Progenitor cell of endocrine pancreas (in vitro differentiated cells): ENCODE measurements at regions not wholly inside any gene's neighbourhood (a gene's known extent, or its start where the extent isn't known, plus 50 kb on each side); places are given as distances from the start of the nearest gene placed in this dataset.

Source experiments
- DNase-seq: peaks from one replicate; pipeline ENCODE4 v3.0.0; 2021; ENCODE audit warnings: low spot score; ENCODE audit not compliant: unreplicated experiment
- H3K27ac Mint-ChIP-seq: 2 replicates; pipeline ENCODE4 v1.8.0; 2021; ENCODE audit warnings: mild to moderate bottlenecking, moderate library complexity, mixed read lengths
- H3K27me3 Mint-ChIP-seq: 2 replicates; pipeline ENCODE4 v1.8.0; 2021; ENCODE audit warnings: mixed read lengths
- H3K36me3 Mint-ChIP-seq: 2 replicates; pipeline ENCODE4 v1.8.0; 2022; ENCODE audit warnings: mixed read lengths; ENCODE audit not compliant: insufficient read depth
- H3K4me1 Mint-ChIP-seq: 2 replicates; pipeline ENCODE4 v1.8.0; 2021; ENCODE audit warnings: low read depth, mixed read lengths
- H3K4me3 Mint-ChIP-seq: 2 replicates; pipeline ENCODE4 v1.8.0; 2021; ENCODE audit warnings: low read depth, mild to moderate bottlenecking, moderate library complexity, mixed read lengths
- H3K9me3 Mint-ChIP-seq: 2 replicates; pipeline ENCODE4 v1.8.0; 2021; ENCODE audit warnings: low read depth, mixed read lengths
- CTCF ChIP-seq: fragments of 200-600 bp; sonication (generic); IDR thresholded peaks from one replicate; pipeline ENCODE4 v1.5.0; 2021; ENCODE audit warnings: antibody characterized with exemption, mild to moderate bottlenecking; ENCODE audit not compliant: unreplicated experiment

DNA sequence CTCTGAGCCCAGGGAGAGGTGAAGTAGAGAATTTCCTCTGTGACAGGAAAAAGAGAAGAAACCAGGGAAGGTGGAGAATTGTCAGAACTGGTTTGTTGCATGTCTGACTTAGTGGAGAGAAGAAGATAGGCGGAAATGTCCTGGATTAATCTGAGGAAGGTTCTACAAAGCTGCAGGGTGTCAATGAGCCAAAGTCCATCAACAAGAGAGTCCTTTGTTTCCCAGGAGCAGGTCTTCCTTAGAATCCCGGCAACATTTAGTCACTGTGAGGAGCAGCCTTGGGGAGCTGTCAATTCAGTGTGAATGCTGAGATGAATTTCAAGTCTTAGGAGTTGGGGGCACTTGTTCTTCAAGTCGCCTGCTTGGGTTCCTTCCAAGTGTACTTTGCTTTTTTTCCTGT lies 88.4 kb upstream of the CELF4 start:
- H3K36me3 Mint-ChIP-seq, result no peaks in the 10 kb centered on the region
- peaks cover 8% of the 10 kb centered on the region for H3K9me3 Mint-ChIP-seq
- no peak for DNase-seq
- H3K4me1 Mint-ChIP-seq, result no peaks in the 10 kb centered on the region
- peak overlapping the region; percentile 19 for H3K27ac Mint-ChIP-seq
- peaks cover 19% of the 10 kb centered on the region for H3K27me3 Mint-ChIP-seq
- TF ChIP-seq CTCF, result no peak
- H3K4me3 Mint-ChIP-seq, result no peak overlapping the region

- DNase-seq, result no peak
- Mint-ChIP-seq H3K27me3 (peaks cover 15% of the 10 kb centered on the region), H3K4me3 (no peak overlapping the region), H3K9me3 (peaks cover 8% of the 10 kb centered on the region), H3K4me1 (no peaks in the 10 kb centered on the region), H3K36me3 (no peaks in the 10 kb centered on the region), H3K27ac (peak overlapping the region; percentile 19)
- TF ChIP-seq CTCF, result no peak
Measured at GRCh38 chr18:37653618-37654017, 88.0 kb upstream of the CELF4 start.

DNA sequence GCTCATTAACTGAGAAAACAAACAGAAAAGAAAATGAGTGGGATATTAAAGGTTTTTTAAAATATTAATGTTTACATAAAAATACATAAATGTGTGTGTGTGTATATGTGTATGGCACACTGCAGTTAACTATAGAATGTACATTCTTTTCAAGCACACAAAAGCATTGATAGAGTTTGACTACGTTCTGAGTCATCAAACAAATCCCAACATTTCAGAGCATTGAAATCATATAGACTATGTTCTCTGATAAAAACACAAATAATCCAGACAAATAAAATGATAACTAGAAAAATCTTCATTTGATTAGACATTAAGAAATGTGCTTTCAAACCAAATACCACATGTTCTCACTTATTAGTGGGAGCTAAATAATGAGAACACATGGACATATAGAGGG lies 84.3 kb upstream of the CELF4 start:
- H3K4me3 Mint-ChIP-seq, result no peak overlapping the region
- TF ChIP-seq CTCF, result no peak

GRCh38 chr18:37649416-37649815 lies 83.8 kb upstream of the CELF4 start:
- no peak overlapping the region for H3K4me3 Mint-ChIP-seq
- H3K36me3 Mint-ChIP-seq, result peaks cover 2% of the 10 kb centered on the region
- no peak overlapping the region for H3K27ac Mint-ChIP-seq
- no peak for TF ChIP-seq CTCF
- DNase-seq, result no peak
- H3K9me3 Mint-ChIP-seq, result peaks cover 20% of the 10 kb centered on the region
- peaks cover 6% of the 10 kb centered on the region for H3K27me3 Mint-ChIP-seq
- no peaks in the 10 kb centered on the region for H3K4me1 Mint-ChIP-seq

More for the DNA sequence above, 84.3 kb upstream of the CELF4 start:
- Mint-ChIP-seq H3K9me3 (peaks cover 18% of the 10 kb centered on the region), H3K36me3 (peaks cover 2% of the 10 kb centered on the region), H3K4me1 (no peaks in the 10 kb centered on the region), H3K27me3 (peaks cover 6% of the 10 kb centered on the region), H3K27ac (no peak overlapping the region)
- DNase-seq, result no peak

DNA sequence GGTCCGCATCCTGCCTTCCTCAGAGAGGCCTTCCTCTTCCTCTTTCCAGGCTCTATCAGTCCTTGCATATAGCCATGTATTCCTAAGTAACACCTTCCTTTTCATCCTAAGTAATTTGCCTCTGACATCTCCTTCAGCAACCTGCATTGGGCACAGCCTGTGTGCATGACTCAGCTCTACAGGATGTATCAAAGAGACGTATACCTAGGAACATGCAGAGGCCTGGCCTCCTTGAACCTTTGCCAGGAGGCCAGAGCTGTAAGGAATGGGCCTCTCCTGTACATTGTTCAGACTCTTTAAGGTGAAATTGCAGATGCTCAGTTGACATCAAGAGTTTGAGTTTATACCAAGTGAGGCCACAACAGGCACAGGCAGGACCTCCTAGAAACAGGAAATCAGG lies 76.0 kb upstream of the CELF4 start:
- Mint-ChIP-seq H3K4me3 (no peak overlapping the region), H3K27me3 (peaks cover 3% of the 10 kb centered on the region), H3K36me3 (peaks cover 2% of the 10 kb centered on the region), H3K9me3 (peaks cover 17% of the 10 kb centered on the region), H3K4me1 (no peaks in the 10 kb centered on the region), H3K27ac (no peak overlapping the region)
- DNase-seq, result no peak
- no peak for TF ChIP-seq CTCF
